ENCODE measurements at regions not wholly inside any gene's neighbourhood (a gene's known extent, or its start where the extent isn't known, plus 50 kb on each side); places are given as distances from the start of the nearest gene placed in this dataset.

DNA sequence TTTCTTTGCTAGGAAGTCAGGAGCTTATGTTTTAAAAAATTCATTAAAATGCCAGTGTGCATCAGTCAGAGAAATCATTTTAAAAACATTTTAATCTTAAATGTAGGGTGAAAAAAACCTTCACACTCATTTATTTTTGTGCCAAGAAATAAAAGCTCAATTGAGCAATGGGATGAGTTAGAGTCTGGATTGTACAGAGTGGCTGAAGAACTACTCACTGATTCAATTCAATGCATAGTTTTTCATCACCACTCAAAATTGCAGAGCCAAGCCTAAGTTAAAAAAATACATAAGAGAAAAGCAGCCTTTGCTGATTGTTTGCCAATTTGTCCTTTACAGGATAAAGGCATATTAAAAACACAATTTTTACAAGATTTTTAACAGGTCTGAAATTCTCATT is 168.2 kb upstream of the DMRTA1 start:
- TF ChIP-seq, protein P1, sequence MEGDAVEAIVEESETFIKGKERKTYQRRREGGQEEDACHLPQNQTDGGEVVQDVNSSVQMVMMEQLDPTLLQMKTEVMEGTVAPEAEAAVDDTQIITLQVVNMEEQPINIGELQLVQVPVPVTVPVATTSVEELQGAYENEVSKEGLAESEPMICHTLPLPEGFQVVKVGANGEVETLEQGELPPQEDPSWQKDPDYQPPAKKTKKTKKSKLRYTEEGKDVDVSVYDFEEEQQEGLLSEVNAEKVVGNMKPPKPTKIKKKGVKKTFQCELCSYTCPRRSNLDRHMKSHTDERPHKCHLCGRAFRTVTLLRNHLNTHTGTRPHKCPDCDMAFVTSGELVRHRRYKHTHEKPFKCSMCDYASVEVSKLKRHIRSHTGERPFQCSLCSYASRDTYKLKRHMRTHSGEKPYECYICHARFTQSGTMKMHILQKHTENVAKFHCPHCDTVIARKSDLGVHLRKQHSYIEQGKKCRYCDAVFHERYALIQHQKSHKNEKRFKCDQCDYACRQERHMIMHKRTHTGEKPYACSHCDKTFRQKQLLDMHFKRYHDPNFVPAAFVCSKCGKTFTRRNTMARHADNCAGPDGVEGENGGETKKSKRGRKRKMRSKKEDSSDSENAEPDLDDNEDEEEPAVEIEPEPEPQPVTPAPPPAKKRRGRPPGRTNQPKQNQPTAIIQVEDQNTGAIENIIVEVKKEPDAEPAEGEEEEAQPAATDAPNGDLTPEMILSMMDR (IDR thresholded peaks at IDR 0.05) = no peak
- no peak for TF ChIP-seq POLR2A (IDR thresholded peaks at IDR 0.05)

Data from esophagus squamous epithelium (tissue), 4 donors.